ENCODE measurements at regions not wholly inside any gene's neighbourhood (a gene's known extent, or its start where the extent isn't known, plus 50 kb on each side); places are given as distances from the start of the nearest gene placed in this dataset.
A peak's percentile ranks its signal among the peaks of the same experiment; 100 is the strongest.

DNA sequence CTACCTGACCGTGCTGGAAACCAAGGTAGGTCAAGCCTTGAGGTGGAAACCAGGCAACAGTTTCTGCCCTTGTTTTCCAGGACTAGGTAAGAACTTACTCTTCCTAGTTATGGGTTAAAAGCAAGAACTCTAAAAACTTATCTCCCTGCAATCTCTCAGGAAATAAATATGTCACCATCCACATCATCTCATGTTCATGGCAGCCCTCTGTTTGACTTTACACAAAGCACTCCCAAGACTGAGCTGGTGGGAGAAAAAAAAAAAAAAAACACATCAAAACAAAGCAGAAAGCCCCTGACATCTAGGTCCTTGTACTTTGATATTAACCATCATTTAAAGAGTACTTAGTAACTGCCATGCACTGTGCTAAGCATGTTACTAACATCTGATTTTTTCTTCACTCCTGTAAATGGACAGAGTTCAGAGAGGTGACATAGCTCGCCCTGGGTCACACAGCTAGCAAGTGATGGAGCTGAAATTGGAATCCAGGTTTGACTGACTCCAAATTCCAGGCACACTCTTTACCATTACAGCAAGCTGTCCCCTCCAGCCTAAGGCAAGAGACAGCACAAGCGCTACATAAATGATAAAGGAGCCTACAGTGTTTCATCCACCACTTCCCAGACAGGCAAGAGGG lies 102.8 kb upstream of the NOCT start:
- TF ChIP-seq, protein P1, sequence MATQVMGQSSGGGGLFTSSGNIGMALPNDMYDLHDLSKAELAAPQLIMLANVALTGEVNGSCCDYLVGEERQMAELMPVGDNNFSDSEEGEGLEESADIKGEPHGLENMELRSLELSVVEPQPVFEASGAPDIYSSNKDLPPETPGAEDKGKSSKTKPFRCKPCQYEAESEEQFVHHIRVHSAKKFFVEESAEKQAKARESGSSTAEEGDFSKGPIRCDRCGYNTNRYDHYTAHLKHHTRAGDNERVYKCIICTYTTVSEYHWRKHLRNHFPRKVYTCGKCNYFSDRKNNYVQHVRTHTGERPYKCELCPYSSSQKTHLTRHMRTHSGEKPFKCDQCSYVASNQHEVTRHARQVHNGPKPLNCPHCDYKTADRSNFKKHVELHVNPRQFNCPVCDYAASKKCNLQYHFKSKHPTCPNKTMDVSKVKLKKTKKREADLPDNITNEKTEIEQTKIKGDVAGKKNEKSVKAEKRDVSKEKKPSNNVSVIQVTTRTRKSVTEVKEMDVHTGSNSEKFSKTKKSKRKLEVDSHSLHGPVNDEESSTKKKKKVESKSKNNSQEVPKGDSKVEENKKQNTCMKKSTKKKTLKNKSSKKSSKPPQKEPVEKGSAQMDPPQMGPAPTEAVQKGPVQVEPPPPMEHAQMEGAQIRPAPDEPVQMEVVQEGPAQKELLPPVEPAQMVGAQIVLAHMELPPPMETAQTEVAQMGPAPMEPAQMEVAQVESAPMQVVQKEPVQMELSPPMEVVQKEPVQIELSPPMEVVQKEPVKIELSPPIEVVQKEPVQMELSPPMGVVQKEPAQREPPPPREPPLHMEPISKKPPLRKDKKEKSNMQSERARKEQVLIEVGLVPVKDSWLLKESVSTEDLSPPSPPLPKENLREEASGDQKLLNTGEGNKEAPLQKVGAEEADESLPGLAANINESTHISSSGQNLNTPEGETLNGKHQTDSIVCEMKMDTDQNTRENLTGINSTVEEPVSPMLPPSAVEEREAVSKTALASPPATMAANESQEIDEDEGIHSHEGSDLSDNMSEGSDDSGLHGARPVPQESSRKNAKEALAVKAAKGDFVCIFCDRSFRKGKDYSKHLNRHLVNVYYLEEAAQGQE (IDR thresholded peaks at IDR 0.05; ENCODE audit: insufficient read depth in 1 of 2, low read depth in 2 of 2, low read length in 2 of 2), result no peak
- no peak for TF ChIP-seq POLR2AphosphoS5 (IDR thresholded peaks at IDR 0.05; ENCODE audit: low read depth, low read length)
- TF ChIP-seq SIN3A (IDR thresholded peaks at IDR 0.05; ENCODE audit: borderline replicate concordance, insufficient read depth, low read length), result no peak
- TF ChIP-seq FOXP2 (optimal IDR thresholded peaks at IDR 0.05; ENCODE audit: borderline replicate concordance, extremely low read depth, extremely low read length, insufficient read depth), result no peak
- no peak for TF ChIP-seq TAF1 (IDR thresholded peaks at IDR 0.05; ENCODE audit: borderline replicate concordance, insufficient read depth, low read length)

DNA sequence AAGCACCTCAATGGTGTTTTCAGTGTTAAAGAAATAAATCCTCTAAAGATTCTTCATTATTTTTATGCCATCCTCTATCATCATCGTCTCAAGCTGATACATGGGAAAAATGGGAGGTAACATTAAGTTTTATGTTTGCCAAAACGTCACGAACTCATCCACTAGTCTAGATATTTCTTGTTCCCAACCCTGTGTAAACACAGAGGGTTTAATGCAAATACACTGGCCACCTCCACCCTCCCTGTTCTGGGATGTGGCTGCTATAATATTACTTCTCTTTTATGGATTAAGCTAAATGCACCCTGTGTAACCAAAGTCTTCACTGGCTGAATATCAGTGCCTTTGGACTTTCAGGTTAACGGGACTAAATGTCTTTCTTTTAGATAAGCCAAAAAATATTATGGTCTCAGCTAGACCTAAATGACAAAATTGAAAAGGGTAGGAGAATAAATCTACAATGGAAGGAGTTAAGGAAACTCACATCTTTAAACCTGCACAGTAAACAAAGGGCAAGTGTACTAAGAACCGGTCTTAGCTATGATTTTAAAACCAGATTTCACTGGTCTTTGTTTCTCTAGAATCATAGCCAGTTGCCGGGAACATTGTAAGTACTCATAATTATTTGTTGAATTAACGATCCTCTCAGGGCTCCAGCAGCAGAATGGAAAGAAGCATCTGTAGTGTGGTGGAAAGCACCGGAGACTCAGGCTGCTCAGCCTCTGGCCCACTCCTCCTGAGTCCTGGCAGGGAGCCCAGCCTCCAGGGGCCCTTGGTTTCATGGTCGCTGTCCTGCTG lies 103.5 kb upstream of the NOCT start:
- TF ChIP-seq TAF1 (IDR thresholded peaks at IDR 0.05; ENCODE audit: borderline replicate concordance, insufficient read depth, low read length) (no peak), FOXP2 (optimal IDR thresholded peaks at IDR 0.05; ENCODE audit: borderline replicate concordance, extremely low read depth, extremely low read length, insufficient read depth) (no peak), POLR2AphosphoS5 (IDR thresholded peaks at IDR 0.05; ENCODE audit: low read depth, low read length) (no peak), SIN3A (IDR thresholded peaks at IDR 0.05; ENCODE audit: borderline replicate concordance, insufficient read depth, low read length) (no peak)
- TF ChIP-seq, protein P1 (IDR thresholded peaks at IDR 0.05; ENCODE audit: insufficient read depth in 1 of 2, low read depth in 2 of 2, low read length in 2 of 2), result no peak

DNA sequence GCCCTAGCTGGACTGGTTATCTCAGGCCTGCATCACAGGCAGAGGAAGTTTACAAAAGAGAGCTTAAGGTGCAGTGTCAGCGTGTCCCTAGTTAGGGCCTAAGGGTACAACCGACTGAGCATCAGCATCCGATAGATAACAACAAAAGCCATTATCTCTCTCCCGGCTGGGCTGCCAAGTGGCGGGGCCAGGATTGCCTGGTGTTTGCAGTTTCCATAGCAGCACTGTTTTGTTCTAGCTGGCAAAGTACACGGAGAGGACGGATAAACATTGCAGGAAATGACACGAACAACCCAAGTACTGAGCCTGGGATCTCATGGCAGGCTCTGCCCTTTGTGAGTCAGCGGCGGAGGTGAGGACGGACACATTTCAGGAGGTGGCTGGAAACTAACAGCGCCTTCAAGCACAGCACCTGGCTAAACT lies 104.7 kb upstream of the NOCT start:
- TF ChIP-seq SIN3A (IDR thresholded peaks at IDR 0.05; ENCODE audit: borderline replicate concordance, insufficient read depth, low read length), result peak; percentile 29; the same call in 1 of the 2 replicates
- peak; percentile 15 for TF ChIP-seq FOXP2 (optimal IDR thresholded peaks at IDR 0.05; ENCODE audit: borderline replicate concordance, extremely low read depth, extremely low read length, insufficient read depth)
- no peak for TF ChIP-seq POLR2AphosphoS5 (IDR thresholded peaks at IDR 0.05; ENCODE audit: low read depth, low read length)

DNA sequence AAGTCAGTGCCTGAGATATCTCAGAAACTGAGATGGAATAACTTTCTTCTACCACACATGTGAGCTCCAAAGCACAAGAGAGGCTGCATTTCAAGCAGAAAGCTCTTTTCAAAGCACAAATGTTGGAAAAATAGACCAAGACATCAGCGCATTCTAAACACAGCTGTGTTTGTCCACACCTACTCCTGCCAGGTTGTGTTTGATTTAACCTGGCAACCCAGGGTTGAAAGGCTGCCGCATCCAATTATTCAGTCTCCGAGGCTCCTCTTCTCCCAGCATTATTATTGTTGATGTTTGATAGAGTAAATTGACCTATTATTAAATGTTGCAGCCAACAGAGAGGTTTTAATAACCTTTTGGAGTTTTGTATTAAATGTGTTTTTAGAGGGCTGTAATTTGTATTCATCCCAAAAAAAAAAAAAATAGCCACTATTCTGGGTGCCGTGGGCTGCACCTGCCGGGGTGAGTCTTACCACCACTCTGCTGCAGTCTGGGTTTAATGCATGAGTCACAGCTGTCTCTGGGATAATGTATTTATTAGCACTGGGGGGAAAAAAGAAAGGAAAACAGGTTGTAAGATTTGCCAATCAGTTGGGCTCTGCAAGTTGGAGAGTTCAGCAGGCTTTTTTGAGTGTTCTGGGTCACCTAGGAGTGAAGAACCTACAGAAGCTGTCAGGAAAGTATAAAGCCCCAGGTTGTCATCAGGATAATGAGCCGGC lies 105.2 kb upstream of the NOCT start:
- TF ChIP-seq TAF1 (IDR thresholded peaks at IDR 0.05; ENCODE audit: borderline replicate concordance, insufficient read depth, low read length), result no peak
- TF ChIP-seq, protein P1 (IDR thresholded peaks at IDR 0.05; ENCODE audit: insufficient read depth in 1 of 2, low read depth in 2 of 2, low read length in 2 of 2), result no peak
- TF ChIP-seq SIN3A (IDR thresholded peaks at IDR 0.05; ENCODE audit: borderline replicate concordance, insufficient read depth, low read length), result no peak
- no peak for TF ChIP-seq POLR2AphosphoS5 (IDR thresholded peaks at IDR 0.05; ENCODE audit: low read depth, low read length)
- no peak for TF ChIP-seq FOXP2 (optimal IDR thresholded peaks at IDR 0.05; ENCODE audit: borderline replicate concordance, extremely low read depth, extremely low read length, insufficient read depth)

DNA sequence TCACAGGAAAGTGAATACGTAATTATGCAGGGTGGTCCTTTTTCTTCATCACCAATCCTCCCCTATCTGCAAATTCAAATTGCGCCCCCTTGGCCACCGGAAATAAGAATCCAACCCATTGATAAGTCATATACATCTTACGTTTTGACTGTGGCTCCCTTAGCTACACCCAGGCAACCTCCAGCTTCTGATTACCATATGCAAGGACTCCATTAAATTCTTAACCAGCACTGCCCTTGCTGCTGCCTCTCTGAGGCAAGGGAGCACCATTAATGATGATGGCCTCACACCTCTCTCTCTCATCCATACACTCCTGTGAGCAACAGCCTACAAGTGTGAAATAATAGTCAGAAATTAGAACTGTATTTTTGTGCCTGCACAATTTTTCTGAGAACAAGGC lies 106.0 kb upstream of the NOCT start:
- TF ChIP-seq SIN3A (IDR thresholded peaks at IDR 0.05; ENCODE audit: borderline replicate concordance, insufficient read depth, low read length) (no peak), TAF1 (IDR thresholded peaks at IDR 0.05; ENCODE audit: borderline replicate concordance, insufficient read depth, low read length) (no peak), POLR2AphosphoS5 (IDR thresholded peaks at IDR 0.05; ENCODE audit: low read depth, low read length) (no peak), FOXP2 (optimal IDR thresholded peaks at IDR 0.05; ENCODE audit: borderline replicate concordance, extremely low read depth, extremely low read length, insufficient read depth) (no peak)
- TF ChIP-seq, protein P1 (IDR thresholded peaks at IDR 0.05; ENCODE audit: insufficient read depth in 1 of 2, low read depth in 2 of 2, low read length in 2 of 2), result no peak

All from PFSK-1 (cell line).